Activated T-cell treated with anti-CD3 and anti-CD28 coated beads, Interleukin-2, amount 50 U/mL, for 48 hours (primary cell): ENCODE measurements at regions not wholly inside any gene's neighbourhood (a gene's known extent, or its start where the extent isn't known, plus 50 kb on each side); places are given as distances from the start of the nearest gene placed in this dataset.
"Not testable (repeated sequence)": the region's sequence is repeated elsewhere in the genome, so short reads cannot be mapped to it uniquely, and the experiment has no call there.

Source experiments
- DNase-seq, 2 experiments: peaks; one replicate each; pipeline ENCODE4 v3.0.0-alpha.2; 2020

- DNase-seq = no peak
Measured at GRCh38 chrX:129361576-129361975, 161.7 kb downstream of the SMARCA1 start.

GRCh38 chrX:129360175-129360574 is 163.1 kb downstream of the SMARCA1 start:
- DNase-seq = peak; percentile 54 to 58

- DNase-seq = no peak
Measured at GRCh38 chrX:129359269-129359668, 164.0 kb downstream of the SMARCA1 start.

GRCh38 chrX:129357428-129357827 is 165.9 kb downstream of the SMARCA1 start:
- DNase-seq = not testable (repeated sequence)

- no peak for DNase-seq
Measured at GRCh38 chrX:129347291-129347690, 176.0 kb downstream of the SMARCA1 start.

- DNase-seq = no peak
Measured at GRCh38 chrX:129346574-129346973, 176.7 kb downstream of the SMARCA1 start.

- not testable (repeated sequence) for DNase-seq
Measured at GRCh38 chrX:129337264-129337663, 186.0 kb downstream of the SMARCA1 start.

GRCh38 chrX:129323115-129323514 is 200.2 kb downstream of the SMARCA1 start:
- DNase-seq = no peak

GRCh38 chrX:129318375-129318774 is 204.9 kb downstream of the SMARCA1 start:
- DNase-seq = no peak

- no peak for DNase-seq
Measured at GRCh38 chrX:129316461-129316860, 206.8 kb downstream of the SMARCA1 start.

GRCh38 chrX:129310000-129310399 is 213.3 kb downstream of the SMARCA1 start:
- DNase-seq = no peak

GRCh38 chrX:129262912-129263311 is 260.4 kb downstream of the SMARCA1 start:
- no peak for DNase-seq

GRCh38 chrX:129255516-129255915 is 267.8 kb downstream of the SMARCA1 start:
- DNase-seq = peak; percentile 16 to 19

- no peak for DNase-seq
Measured at GRCh38 chrX:129249563-129249962, 273.7 kb downstream of the SMARCA1 start.

GRCh38 chrX:129247642-129248041 is 275.6 kb downstream of the SMARCA1 start:
- no peak for DNase-seq

GRCh38 chrX:129239371-129239770 is 283.9 kb downstream of the SMARCA1 start:
- no peak for DNase-seq

GRCh38 chrX:129238011-129238410 is 285.3 kb downstream of the SMARCA1 start:
- DNase-seq = no peak

GRCh38 chrX:129235903-129236302 is 287.4 kb downstream of the SMARCA1 start:
- DNase-seq = no peak

GRCh38 chrX:129233786-129234185 is 289.5 kb downstream of the SMARCA1 start:
- DNase-seq = no peak

- no peak for DNase-seq
Measured at GRCh38 chrX:129230850-129231512, 292.3 kb downstream of the SMARCA1 start.

- no peak for DNase-seq
Measured at GRCh38 chrX:129230168-129230567, 293.1 kb downstream of the SMARCA1 start.

GRCh38 chrX:129227366-129227765 is 295.9 kb downstream of the SMARCA1 start:
- DNase-seq = no peak

- no peak for DNase-seq
Measured at GRCh38 chrX:129193357-129193756, 329.9 kb downstream of the SMARCA1 start.

GRCh38 chrX:129188231-129188630 is 335.1 kb downstream of the SMARCA1 start:
- no peak for DNase-seq

GRCh38 chrX:129176710-129177109 is 346.6 kb downstream of the SMARCA1 start:
- no peak for DNase-seq
